ENCODE measurements at regions not wholly inside any gene's neighbourhood (a gene's known extent, or its start where the extent isn't known, plus 50 kb on each side); places are given as distances from the start of the nearest gene placed in this dataset.

DNA sequence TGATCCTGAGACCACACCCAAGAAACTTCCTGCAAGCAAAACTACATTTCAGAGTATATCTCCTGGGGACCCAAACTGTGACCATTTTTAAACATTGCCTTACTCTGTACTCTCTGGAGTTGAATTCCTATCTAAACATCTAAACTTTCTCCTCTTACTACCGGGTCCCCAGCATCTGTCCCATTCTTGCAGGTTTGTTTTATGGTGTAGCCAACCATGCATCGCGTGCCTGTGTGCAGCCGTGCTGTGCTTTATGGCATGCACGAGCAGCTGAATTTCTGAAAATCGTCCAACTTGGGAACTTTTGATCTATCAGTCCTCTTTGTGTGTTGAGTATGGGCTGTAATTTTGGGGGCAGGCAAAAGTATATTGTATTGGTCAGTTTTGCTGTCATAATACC is 423.8 kb upstream of the DPP6 start:
- Histone ChIP-seq H3K9ac (ENCODE audit: low read depth in 1 of 2, low read length in 2 of 2) (no peak overlapping the region), H3K27me3 (ENCODE audit: control insufficient read depth in 4 of 4, insufficient read depth in 4 of 4, low read length in 3 of 4) (no peaks in the 10 kb centered on the region), H3K9me3 (ENCODE audit: control insufficient read depth in 4 of 4, low read length in 3 of 4) (no peaks in the 10 kb centered on the region), H3K4me1 (ENCODE audit: control insufficient read depth in 4 of 4, insufficient read depth in 4 of 4, low read length in 3 of 4) (no peaks in the 10 kb centered on the region), H3K4me3 (ENCODE audit: low read depth in 1 of 3, low read length in 3 of 3) (no peak overlapping the region), H3K36me3 (ENCODE audit: control insufficient read depth in 4 of 4, insufficient read depth in 3 of 4, low read depth in 1 of 4, low read length in 3 of 4) (no peaks in the 10 kb centered on the region), H3K27ac (ENCODE audit: low read depth in 1 of 2, low read length in 2 of 2) (no peak overlapping the region)
- DNase-seq (ENCODE audit: low spot score): no peak
- TF ChIP-seq HNF4G (IDR thresholded peaks at IDR 0.05) (no peak), NR2F2 (IDR thresholded peaks at IDR 0.05) (no peak), RXRA (IDR thresholded peaks at IDR 0.05) (no peak), GABPA (IDR thresholded peaks at IDR 0.05 in 1 of 2, conservative IDR thresholded peaks at IDR 0.05 in 1 of 2) (no peak), EGR1 (IDR thresholded peaks at IDR 0.05; ENCODE audit: low read depth in 2 of 2) (no peak), HNF4A (conservative IDR thresholded peaks at IDR 0.05) (no peak), RAD21 (IDR thresholded peaks at IDR 0.05) (no peak), JUND (IDR thresholded peaks at IDR 0.05) (no peak), FOXA2 (IDR thresholded peaks at IDR 0.05) (no peak), FOXA1 (IDR thresholded peaks at IDR 0.05) (no peak), SP1 (IDR thresholded peaks at IDR 0.05) (no peak), YY1 (IDR thresholded peaks at IDR 0.05) (no peak), TAF1 (conservative IDR thresholded peaks at IDR 0.05) (no peak)
- TF ChIP-seq, protein P1, sequence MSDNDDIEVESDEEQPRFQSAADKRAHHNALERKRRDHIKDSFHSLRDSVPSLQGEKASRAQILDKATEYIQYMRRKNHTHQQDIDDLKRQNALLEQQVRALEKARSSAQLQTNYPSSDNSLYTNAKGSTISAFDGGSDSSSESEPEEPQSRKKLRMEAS (IDR thresholded peaks at IDR 0.05): no peak
- TF ChIP-seq, protein P2, sequence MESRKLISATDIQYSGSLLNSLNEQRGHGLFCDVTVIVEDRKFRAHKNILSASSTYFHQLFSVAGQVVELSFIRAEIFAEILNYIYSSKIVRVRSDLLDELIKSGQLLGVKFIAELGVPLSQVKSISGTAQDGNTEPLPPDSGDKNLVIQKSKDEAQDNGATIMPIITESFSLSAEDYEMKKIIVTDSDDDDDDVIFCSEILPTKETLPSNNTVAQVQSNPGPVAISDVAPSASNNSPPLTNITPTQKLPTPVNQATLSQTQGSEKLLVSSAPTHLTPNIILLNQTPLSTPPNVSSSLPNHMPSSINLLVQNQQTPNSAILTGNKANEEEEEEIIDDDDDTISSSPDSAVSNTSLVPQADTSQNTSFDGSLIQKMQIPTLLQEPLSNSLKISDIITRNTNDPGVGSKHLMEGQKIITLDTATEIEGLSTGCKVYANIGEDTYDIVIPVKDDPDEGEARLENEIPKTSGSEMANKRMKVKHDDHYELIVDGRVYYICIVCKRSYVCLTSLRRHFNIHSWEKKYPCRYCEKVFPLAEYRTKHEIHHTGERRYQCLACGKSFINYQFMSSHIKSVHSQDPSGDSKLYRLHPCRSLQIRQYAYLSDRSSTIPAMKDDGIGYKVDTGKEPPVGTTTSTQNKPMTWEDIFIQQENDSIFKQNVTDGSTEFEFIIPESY (IDR thresholded peaks at IDR 0.05): no peak
- TF ChIP-seq, protein P3, sequence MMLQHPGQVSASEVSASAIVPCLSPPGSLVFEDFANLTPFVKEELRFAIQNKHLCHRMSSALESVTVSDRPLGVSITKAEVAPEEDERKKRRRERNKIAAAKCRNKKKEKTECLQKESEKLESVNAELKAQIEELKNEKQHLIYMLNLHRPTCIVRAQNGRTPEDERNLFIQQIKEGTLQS (IDR thresholded peaks at IDR 0.05): no peak
- TF ChIP-seq, protein P4, sequence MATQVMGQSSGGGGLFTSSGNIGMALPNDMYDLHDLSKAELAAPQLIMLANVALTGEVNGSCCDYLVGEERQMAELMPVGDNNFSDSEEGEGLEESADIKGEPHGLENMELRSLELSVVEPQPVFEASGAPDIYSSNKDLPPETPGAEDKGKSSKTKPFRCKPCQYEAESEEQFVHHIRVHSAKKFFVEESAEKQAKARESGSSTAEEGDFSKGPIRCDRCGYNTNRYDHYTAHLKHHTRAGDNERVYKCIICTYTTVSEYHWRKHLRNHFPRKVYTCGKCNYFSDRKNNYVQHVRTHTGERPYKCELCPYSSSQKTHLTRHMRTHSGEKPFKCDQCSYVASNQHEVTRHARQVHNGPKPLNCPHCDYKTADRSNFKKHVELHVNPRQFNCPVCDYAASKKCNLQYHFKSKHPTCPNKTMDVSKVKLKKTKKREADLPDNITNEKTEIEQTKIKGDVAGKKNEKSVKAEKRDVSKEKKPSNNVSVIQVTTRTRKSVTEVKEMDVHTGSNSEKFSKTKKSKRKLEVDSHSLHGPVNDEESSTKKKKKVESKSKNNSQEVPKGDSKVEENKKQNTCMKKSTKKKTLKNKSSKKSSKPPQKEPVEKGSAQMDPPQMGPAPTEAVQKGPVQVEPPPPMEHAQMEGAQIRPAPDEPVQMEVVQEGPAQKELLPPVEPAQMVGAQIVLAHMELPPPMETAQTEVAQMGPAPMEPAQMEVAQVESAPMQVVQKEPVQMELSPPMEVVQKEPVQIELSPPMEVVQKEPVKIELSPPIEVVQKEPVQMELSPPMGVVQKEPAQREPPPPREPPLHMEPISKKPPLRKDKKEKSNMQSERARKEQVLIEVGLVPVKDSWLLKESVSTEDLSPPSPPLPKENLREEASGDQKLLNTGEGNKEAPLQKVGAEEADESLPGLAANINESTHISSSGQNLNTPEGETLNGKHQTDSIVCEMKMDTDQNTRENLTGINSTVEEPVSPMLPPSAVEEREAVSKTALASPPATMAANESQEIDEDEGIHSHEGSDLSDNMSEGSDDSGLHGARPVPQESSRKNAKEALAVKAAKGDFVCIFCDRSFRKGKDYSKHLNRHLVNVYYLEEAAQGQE (IDR thresholded peaks at IDR 0.05): no peak
- TF ChIP-seq, protein P5, sequence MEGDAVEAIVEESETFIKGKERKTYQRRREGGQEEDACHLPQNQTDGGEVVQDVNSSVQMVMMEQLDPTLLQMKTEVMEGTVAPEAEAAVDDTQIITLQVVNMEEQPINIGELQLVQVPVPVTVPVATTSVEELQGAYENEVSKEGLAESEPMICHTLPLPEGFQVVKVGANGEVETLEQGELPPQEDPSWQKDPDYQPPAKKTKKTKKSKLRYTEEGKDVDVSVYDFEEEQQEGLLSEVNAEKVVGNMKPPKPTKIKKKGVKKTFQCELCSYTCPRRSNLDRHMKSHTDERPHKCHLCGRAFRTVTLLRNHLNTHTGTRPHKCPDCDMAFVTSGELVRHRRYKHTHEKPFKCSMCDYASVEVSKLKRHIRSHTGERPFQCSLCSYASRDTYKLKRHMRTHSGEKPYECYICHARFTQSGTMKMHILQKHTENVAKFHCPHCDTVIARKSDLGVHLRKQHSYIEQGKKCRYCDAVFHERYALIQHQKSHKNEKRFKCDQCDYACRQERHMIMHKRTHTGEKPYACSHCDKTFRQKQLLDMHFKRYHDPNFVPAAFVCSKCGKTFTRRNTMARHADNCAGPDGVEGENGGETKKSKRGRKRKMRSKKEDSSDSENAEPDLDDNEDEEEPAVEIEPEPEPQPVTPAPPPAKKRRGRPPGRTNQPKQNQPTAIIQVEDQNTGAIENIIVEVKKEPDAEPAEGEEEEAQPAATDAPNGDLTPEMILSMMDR (IDR thresholded peaks at IDR 0.05; ENCODE audit: low read depth, low read length, missing input control): no peak
- 79% methylated on average over 6 of the region's 6 CpGs for WGBS

All from liver (tissue), 8 donors.